ENCODE measurements at regions not wholly inside any gene's neighbourhood (a gene's known extent, or its start where the extent isn't known, plus 50 kb on each side); places are given as distances from the start of the nearest gene placed in this dataset.

- TF ChIP-seq ZC3H10 (CRISPR knock-in tag; IDR thresholded peaks at IDR 0.05) (no peak), PATZ1 (CRISPR knock-in tag; IDR thresholded peaks at IDR 0.05; ENCODE audit: borderline replicate concordance) (no peak), GLIS3 (CRISPR knock-in tag; IDR thresholded peaks at IDR 0.05) (no peak), CSDC2 (CRISPR knock-in tag; IDR thresholded peaks at IDR 0.05) (no peak), ZNF70 (CRISPR knock-in tag; IDR thresholded peaks at IDR 0.05) (no peak), ISL1 (CRISPR knock-in tag; IDR thresholded peaks at IDR 0.05) (no peak), PPARA (CRISPR knock-in tag; IDR thresholded peaks at IDR 0.05; ENCODE audit: borderline replicate concordance) (no peak), OSR1 (CRISPR knock-in tag; IDR thresholded peaks at IDR 0.05) (no peak), BACH2 (CRISPR knock-in tag; IDR thresholded peaks at IDR 0.05; ENCODE audit: borderline replicate concordance) (no peak), ARNTL (CRISPR knock-in tag; IDR thresholded peaks at IDR 0.05; ENCODE audit: borderline replicate concordance, low read depth) (no peak), POU6F1 (CRISPR knock-in tag; IDR thresholded peaks at IDR 0.05; ENCODE audit: borderline replicate concordance, low read depth) (no peak), CREB5 (CRISPR knock-in tag; IDR thresholded peaks at IDR 0.05; ENCODE audit: low read depth) (no peak), TOX (CRISPR knock-in tag; IDR thresholded peaks at IDR 0.05; ENCODE audit: borderline replicate concordance) (no peak)
- no peak for ATAC-seq
Measured at GRCh38 chr2:16204251-16204650, 263.9 kb downstream of the MYCN start.

GRCh38 chr2:16203691-16204090, 263.3 kb downstream of the MYCN start:
- no peak for ATAC-seq
- TF ChIP-seq PPARA (CRISPR knock-in tag; IDR thresholded peaks at IDR 0.05; ENCODE audit: borderline replicate concordance): no peak
- no peak for TF ChIP-seq ZNF70 (CRISPR knock-in tag; IDR thresholded peaks at IDR 0.05)
- no peak for TF ChIP-seq PATZ1 (CRISPR knock-in tag; IDR thresholded peaks at IDR 0.05; ENCODE audit: borderline replicate concordance)
- no peak for TF ChIP-seq CSDC2 (CRISPR knock-in tag; IDR thresholded peaks at IDR 0.05)
- no peak for TF ChIP-seq BACH2 (CRISPR knock-in tag; IDR thresholded peaks at IDR 0.05; ENCODE audit: borderline replicate concordance)
- no peak for TF ChIP-seq TCF4 (CRISPR knock-in tag; IDR thresholded peaks at IDR 0.05; ENCODE audit: borderline replicate concordance)

- TF ChIP-seq BACH2 (CRISPR knock-in tag; IDR thresholded peaks at IDR 0.05; ENCODE audit: borderline replicate concordance) (no peak), TOX (CRISPR knock-in tag; IDR thresholded peaks at IDR 0.05; ENCODE audit: borderline replicate concordance) (no peak)
- ATAC-seq: no peak
Measured at GRCh38 chr2:16203069-16203468, 262.7 kb downstream of the MYCN start.

DNA sequence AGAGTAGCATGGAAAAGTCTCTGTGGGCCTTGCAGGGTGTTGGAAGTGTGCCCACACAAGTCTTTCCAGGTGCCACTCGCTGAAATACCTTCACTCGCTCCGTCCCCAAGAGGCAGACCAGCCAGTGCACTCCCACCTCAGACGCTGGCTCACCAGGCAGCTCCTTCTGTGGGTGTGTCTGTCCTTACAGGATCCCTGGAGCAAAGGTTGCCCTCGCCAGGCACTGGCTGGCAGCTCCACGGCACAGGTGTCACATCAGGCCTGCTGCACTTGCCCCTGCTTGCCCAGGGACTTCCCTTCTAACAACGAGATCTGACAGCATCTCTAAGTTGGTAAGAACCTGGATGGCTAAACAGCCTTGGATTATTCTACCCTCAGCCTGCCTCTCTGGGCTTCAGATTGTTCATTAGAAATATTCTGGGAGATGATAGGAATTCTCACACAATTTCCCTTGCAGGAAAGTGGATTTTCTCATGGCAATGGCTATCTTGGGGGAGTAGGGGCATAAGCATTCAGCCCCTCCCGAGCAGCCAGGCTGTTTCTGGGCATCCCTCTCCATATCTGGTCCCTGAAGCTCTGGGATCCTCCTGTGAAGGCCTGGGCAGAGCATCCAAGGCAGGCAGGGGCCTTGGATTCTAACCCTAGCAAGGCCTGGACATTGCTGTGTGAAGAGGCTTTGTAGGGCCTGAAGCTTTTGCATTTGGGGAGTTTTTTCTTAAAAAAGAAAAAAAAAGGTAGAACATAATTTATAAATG, 262.1 kb downstream of the MYCN start:
- ATAC-seq: no peak
- TF ChIP-seq, protein P1, sequence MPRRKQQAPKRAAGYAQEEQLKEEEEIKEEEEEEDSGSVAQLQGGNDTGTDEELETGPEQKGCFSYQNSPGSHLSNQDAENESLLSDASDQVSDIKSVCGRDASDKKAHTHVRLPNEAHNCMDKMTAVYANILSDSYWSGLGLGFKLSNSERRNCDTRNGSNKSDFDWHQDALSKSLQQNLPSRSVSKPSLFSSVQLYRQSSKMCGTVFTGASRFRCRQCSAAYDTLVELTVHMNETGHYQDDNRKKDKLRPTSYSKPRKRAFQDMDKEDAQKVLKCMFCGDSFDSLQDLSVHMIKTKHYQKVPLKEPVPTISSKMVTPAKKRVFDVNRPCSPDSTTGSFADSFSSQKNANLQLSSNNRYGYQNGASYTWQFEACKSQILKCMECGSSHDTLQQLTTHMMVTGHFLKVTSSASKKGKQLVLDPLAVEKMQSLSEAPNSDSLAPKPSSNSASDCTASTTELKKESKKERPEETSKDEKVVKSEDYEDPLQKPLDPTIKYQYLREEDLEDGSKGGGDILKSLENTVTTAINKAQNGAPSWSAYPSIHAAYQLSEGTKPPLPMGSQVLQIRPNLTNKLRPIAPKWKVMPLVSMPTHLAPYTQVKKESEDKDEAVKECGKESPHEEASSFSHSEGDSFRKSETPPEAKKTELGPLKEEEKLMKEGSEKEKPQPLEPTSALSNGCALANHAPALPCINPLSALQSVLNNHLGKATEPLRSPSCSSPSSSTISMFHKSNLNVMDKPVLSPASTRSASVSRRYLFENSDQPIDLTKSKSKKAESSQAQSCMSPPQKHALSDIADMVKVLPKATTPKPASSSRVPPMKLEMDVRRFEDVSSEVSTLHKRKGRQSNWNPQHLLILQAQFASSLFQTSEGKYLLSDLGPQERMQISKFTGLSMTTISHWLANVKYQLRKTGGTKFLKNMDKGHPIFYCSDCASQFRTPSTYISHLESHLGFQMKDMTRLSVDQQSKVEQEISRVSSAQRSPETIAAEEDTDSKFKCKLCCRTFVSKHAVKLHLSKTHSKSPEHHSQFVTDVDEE (CRISPR knock-in tag; IDR thresholded peaks at IDR 0.05): no peak
- TF ChIP-seq ISL1 (CRISPR knock-in tag; IDR thresholded peaks at IDR 0.05): no peak
- TF ChIP-seq GLIS3 (CRISPR knock-in tag; IDR thresholded peaks at IDR 0.05): no peak
- no peak for TF ChIP-seq ZNF70 (CRISPR knock-in tag; IDR thresholded peaks at IDR 0.05)
- no peak for TF ChIP-seq ZFP3 (CRISPR knock-in tag; IDR thresholded peaks at IDR 0.05)
- TF ChIP-seq TOX (CRISPR knock-in tag; IDR thresholded peaks at IDR 0.05; ENCODE audit: borderline replicate concordance): no peak
- TF ChIP-seq PPARA (CRISPR knock-in tag; IDR thresholded peaks at IDR 0.05; ENCODE audit: borderline replicate concordance): no peak
- no peak for TF ChIP-seq RARB (CRISPR knock-in tag; IDR thresholded peaks at IDR 0.05)
- TF ChIP-seq OSR1 (CRISPR knock-in tag; IDR thresholded peaks at IDR 0.05): no peak
- no peak for TF ChIP-seq SNAI2 (CRISPR knock-in tag; IDR thresholded peaks at IDR 0.05)
- no peak for TF ChIP-seq ZC3H10 (CRISPR knock-in tag; IDR thresholded peaks at IDR 0.05)
- no peak for TF ChIP-seq ZNF565 (CRISPR knock-in tag; conservative IDR thresholded peaks at IDR 0.05; ENCODE audit: low read depth)
